GM12878 (cell line): ENCODE measurements at regions not wholly inside any gene's neighbourhood (a gene's known extent, or its start where the extent isn't known, plus 50 kb on each side); places are given as distances from the start of the nearest gene placed in this dataset.

Experiments
- ATAC-seq: fragments of 200-7000 bp; cut with Tn5 transposase; 3 replicates; pipeline ENCODE4 v1.9.1; 2020; ENCODE audit warnings: mild to moderate bottlenecking, moderate library complexity
- BruUV-seq: library from RNA; stranded (reverse); fragments of 400-500 nt; replicated peaks from 2 replicates; lab custom pipeline; 2021; lab: Mats Ljungman, UMichigan
- CTCF ChIA-PET: fragments of 300-600 bp; sonication (Branson Sonifier 250); formaldehyde crosslinking; extraction: SDS; loops from one replicate; lab custom pipeline; 2021; ENCODE audit warnings: inconsistent platforms; lab: Yijun Ruan, JAX
- POLR2A ChIA-PET: fragments of 350-600 bp; formaldehyde crosslinking; extraction: SDS; loops from one replicate; lab custom pipeline; 2021; ENCODE audit warnings: inconsistent platforms; lab: Charles Lee
- RAD21 ChIA-PET: fragments of 300-600 bp; sonication (Branson Sonifier 250); formaldehyde crosslinking; loops from one replicate; lab custom pipeline; 2023; ENCODE audit warnings: antibody characterized with exemption; ENCODE audit not compliant: unreplicated experiment; lab: Charles Lee
- SMC1A ChIA-PET: fragments of 300-600 bp; sonication (Branson Sonifier 250); formaldehyde crosslinking; loops from one replicate; lab custom pipeline; 2023; ENCODE audit not compliant: unreplicated experiment, uncharacterized antibody; lab: Charles Lee
- DNase-seq: peaks from one replicate; pipeline ENCODE4 v3.0.0-alpha.2; 2011; ENCODE audit warnings: low read depth, low spot score
- FAIRE-seq: peaks from 3 replicates; lab custom pipeline; 2011; peaks lifted over from hg19 to GRCh38; lab: Jason Lieb, UNC
- H2AFZ ChIP-seq: 2 replicates; pipeline ENCODE4 v1.6.0; 2011; ENCODE audit warnings: low read depth, low read length, control low read depth; ENCODE audit not compliant: control insufficient read depth
- H3K27ac ChIP-seq: 2 replicates; pipeline ENCODE4 v1.5.1; 2011; ENCODE audit warnings: control low read depth; ENCODE audit not compliant: control insufficient read depth, insufficient read depth
- H3K27me3 ChIP-seq, 2 experiments: replicated peaks in 1 of 2; 2 replicates each; pipeline versions ENCODE4 v1.6.0 to v1.6.1; 2011; ENCODE audit warnings: low read length in 1 of 2; ENCODE audit not compliant: control insufficient read depth in 2 of 2, insufficient read depth in 2 of 2
- H3K36me3 ChIP-seq, 2 experiments: 2 replicates each; pipeline ENCODE4 v1.5.1; 2011; ENCODE audit warnings: low read length in 1 of 2; ENCODE audit not compliant: control insufficient read depth in 2 of 2, insufficient read depth in 2 of 2
- H3K4me1 ChIP-seq: 2 replicates; pipeline ENCODE4 v1.6.1; 2011; ENCODE audit warnings: mild to moderate bottlenecking, low read length, moderate library complexity, mixed read lengths; ENCODE audit not compliant: control insufficient read depth, insufficient read depth
- H3K4me2 ChIP-seq: 2 replicates; pipeline ENCODE4 v1.6.0; 2011; ENCODE audit warnings: control low read depth; ENCODE audit not compliant: control insufficient read depth, insufficient read depth
- H3K4me3 ChIP-seq: fragments of 200-600 bp; sonication (generic); 2 replicates; pipeline ENCODE4 v1.5.1; 2016
- H3K79me2 ChIP-seq: 2 replicates; pipeline ENCODE4 v1.6.0; 2011; ENCODE audit warnings: low read length; ENCODE audit not compliant: control insufficient read depth, insufficient read depth
- H3K9ac ChIP-seq: 2 replicates; pipeline ENCODE4 v1.8.0; 2011; ENCODE audit warnings: low read length, control low read depth, mixed read lengths; ENCODE audit not compliant: control insufficient read depth, insufficient read depth
- H3K9me3 ChIP-seq: replicated peaks from 3 replicates; pipeline ENCODE4 v1.5.1; 2011; ENCODE audit warnings: mild to moderate bottlenecking, low read length; ENCODE audit not compliant: control insufficient read depth, insufficient read depth
- H4K20me1 ChIP-seq: 2 replicates; pipeline ENCODE4 v1.6.0; 2011; ENCODE audit not compliant: control insufficient read depth, insufficient read depth
- BHLHE40 ChIP-seq, 2 experiments: fragments of 450-650 bp in 1 of 2; IDR thresholded peaks; 2 replicates each; pipeline ENCODE4 v1.6.1; 2011 to 2017; ENCODE audit warnings: low read depth in 2 of 2, borderline replicate concordance in 1 of 2, improper control_type of control experiment in 1 of 2, low read length in 1 of 2, mild to moderate bottlenecking in 1 of 2
- CBX3 ChIP-seq: fragments of 200-600 bp; sonication (generic); IDR thresholded peaks from 2 replicates; pipeline ENCODE4 v1.6.1; 2016; ENCODE audit warnings: low read depth, borderline replicate concordance
- HDAC2 ChIP-seq: fragments of 200-600 bp; sonication (generic); IDR thresholded peaks from 2 replicates; pipeline ENCODE4 v1.6.1; 2017
- JUND ChIP-seq: IDR thresholded peaks from 2 replicates; pipeline ENCODE4 v1.6.1; 2012; ENCODE audit warnings: low read depth, mild to moderate bottlenecking, low read length, improper control_type of control experiment, moderate library complexity
- KLF5 ChIP-seq: fragments of 450-650 bp; IDR thresholded peaks from 2 replicates; pipeline ENCODE4 v1.6.1; 2014; ENCODE audit warnings: mild to moderate bottlenecking; ENCODE audit not compliant: partially characterized antibody
- MEF2A ChIP-seq: IDR thresholded peaks from 2 replicates; pipeline ENCODE4 v1.6.1; 2011; ENCODE audit warnings: low read depth, mild to moderate bottlenecking, low read length, moderate library complexity; ENCODE audit not compliant: insufficient read depth
- MTA3 ChIP-seq: IDR thresholded peaks from 2 replicates; pipeline ENCODE4 v1.6.1; 2012; ENCODE audit warnings: low read length, inconsistent platforms, borderline replicate concordance
- PAX8 ChIP-seq: fragments of 450-650 bp; IDR thresholded peaks from 2 replicates; pipeline ENCODE4 v1.6.1; 2017; ENCODE audit warnings: mild to moderate bottlenecking, moderate library complexity
- ZNF622 ChIP-seq: fragments of 450-650 bp; IDR thresholded peaks from 2 replicates; pipeline ENCODE4 v1.6.1; 2017; ENCODE audit warnings: mild to moderate bottlenecking, inconsistent platforms
- WGBS: methylation state at CpG from one replicate; pipeline ENCODE4 v1.1.6; 2016; ENCODE audit warnings: low lambda C conversion rate; ENCODE audit not compliant: insufficient replicate concordance, insufficient coverage; ENCODE audit errors: missing lambda C conversion rate; 5-methylcytosine and 5-hydroxymethylcytosine counted together
- in situ Hi-C: fragments of 300-500 bp; cut with MboI; formaldehyde crosslinking; loops from 9 replicates; pipeline ENCODE4 v1.14.3; 2018; ENCODE audit warnings: mixed read lengths
- intact Hi-C: fragments of 100-400 bp; cut with micrococcal nuclease; formaldehyde crosslinking; loops from one replicate; pipeline ENCODE4 v1.14.2; 2022; ENCODE audit not compliant: unreplicated experiment
- TF ChIP-seq, protein P1 (sequence below): fragments of 450-650 bp; IDR thresholded peaks from 2 replicates; pipeline ENCODE4 v1.6.1; 2017; ENCODE audit warnings: mild to moderate bottlenecking, low read depth, inconsistent platforms; ENCODE audit not compliant: poor library complexity, severe bottlenecking

DNA sequence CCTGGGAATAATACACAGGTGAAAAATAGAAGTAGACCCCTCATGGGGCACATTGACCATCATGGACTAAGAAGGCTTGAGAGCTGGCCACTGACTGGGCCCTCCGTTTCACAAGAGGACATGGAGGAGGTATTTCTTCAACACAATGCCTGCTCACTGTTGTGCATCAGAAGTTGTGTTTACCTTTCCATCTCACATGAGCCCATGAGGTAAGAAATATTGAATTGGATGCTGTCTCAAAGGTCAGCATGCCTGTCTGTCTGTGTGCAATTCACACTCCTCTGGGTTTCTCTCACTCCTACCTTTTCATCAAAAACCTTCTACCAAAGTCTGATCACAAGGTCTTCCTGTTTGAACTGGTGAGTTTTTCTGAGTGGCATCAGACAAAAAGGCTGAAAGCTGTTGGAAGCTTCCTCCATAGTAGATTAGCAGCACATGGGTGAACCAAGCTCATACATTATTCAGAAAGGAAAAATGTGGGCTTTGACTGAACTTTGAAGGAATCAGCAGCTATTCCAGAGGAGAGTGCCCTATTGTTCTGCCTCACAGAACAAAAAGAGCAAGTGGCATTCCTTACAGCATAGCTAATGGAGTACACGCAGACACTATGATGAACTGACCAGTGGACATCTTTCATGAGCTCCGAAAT is 143.2 kb upstream of the RND3 start:
- DNase-seq (no peak), FAIRE-seq (no peak), ATAC-seq (no peak)
- ChIA-PET SMC1A (interaction anchor here (0.6 to 1.0 kb wide), 5 partner anchors 11 to 146 kb away, joined by 3 read pairs; no protein-coding TSS in a partner anchor), CTCF (interaction anchor here (1.3 to 1.5 kb wide), 2 partner anchors 11 to 82 kb away, joined by 3 to 4 read pairs; no protein-coding TSS in a partner anchor), RAD21 (no interaction called here), POLR2A (no interaction called here)
- no TSS peak for BruUV-seq
- Histone ChIP-seq H4K20me1 (no peaks in the 10 kb centered on the region), H3K36me3 (no peaks in the 10 kb centered on the region), H3K9me3 (no peaks in the 10 kb centered on the region; the same call in 2 of the 3 replicates), H2AFZ (no peak overlapping the region), H3K27ac (no peak overlapping the region), H3K79me2 (no peaks in the 10 kb centered on the region), H3K4me3 (no peak overlapping the region), H3K9ac (no peak overlapping the region), H3K4me2 (no peak overlapping the region), H3K4me1 (no peaks in the 10 kb centered on the region), H3K27me3 (no peaks in the 10 kb centered on the region)
- in situ Hi-C loops = no loop called here
- TF ChIP-seq KLF5 (no peak), ZNF622 (no peak), JUND (no peak), HDAC2 (no peak), CBX3 (no peak), MTA3 (no peak), BHLHE40 (IDR thresholded peaks at IDR 0.05; ENCODE audit: borderline replicate concordance in 1 of 2, low read depth in 2 of 2, low read length in 1 of 2) (no peak), PAX8 (no peak), MEF2A (no peak)
- TF ChIP-seq, protein P1, sequence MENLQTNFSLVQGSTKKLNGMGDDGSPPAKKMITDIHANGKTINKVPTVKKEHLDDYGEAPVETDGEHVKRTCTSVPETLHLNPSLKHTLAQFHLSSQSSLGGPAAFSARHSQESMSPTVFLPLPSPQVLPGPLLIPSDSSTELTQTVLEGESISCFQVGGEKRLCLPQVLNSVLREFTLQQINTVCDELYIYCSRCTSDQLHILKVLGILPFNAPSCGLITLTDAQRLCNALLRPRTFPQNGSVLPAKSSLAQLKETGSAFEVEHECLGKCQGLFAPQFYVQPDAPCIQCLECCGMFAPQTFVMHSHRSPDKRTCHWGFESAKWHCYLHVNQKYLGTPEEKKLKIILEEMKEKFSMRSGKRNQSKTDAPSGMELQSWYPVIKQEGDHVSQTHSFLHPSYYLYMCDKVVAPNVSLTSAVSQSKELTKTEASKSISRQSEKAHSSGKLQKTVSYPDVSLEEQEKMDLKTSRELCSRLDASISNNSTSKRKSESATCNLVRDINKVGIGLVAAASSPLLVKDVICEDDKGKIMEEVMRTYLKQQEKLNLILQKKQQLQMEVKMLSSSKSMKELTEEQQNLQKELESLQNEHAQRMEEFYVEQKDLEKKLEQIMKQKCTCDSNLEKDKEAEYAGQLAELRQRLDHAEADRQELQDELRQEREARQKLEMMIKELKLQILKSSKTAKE = no peak
- whole genome bisulfite sequencing = 0% methylated on average over 3 of the region's 3 CpGs
- intact Hi-C loops = no loop called here
